ENCODE measurements at regions not wholly inside any gene's neighbourhood (a gene's known extent, or its start where the extent isn't known, plus 50 kb on each side); places are given as distances from the start of the nearest gene placed in this dataset.

DNA sequence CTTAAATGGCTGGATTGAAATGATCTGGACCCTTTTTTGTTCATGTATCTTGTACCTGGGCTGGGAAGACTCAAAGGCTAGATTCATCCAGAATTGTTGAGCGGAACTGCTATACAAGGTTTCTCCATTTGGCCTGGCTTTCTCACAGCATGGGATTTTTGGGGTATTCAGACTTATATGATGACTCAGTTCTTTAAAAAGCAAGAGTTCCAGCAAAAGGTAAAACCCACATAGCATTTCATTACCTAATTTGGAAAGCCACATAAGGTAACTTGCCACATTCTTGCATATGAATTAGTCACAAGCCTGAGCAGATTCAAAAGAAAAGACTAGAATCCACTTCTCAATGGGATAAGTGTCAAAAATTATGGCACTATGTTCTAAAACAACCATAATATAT is 137.4 kb downstream of the HGF start:
- no peak for DNase-seq
- no peak overlapping the region for H3K27ac ChIP-seq
- H3K27me3 ChIP-seq = no peaks in the 10 kb centered on the region
- H3K36me3 ChIP-seq = no peaks in the 10 kb centered on the region
- TF ChIP-seq CTCF (IDR thresholded peaks at IDR 0.05) (no peak), POLR2AphosphoS5 (IDR thresholded peaks at IDR 0.05) (no peak), POLR2A (IDR thresholded peaks at IDR 0.05) (no peak), EP300 (IDR thresholded peaks at IDR 0.05) (no peak)
- no peaks in the 10 kb centered on the region for H3K4me1 ChIP-seq
- 95% methylated on average over 1 of the region's 1 CpG for WGBS, 2 donors
- intact Hi-C loops (cut with DNase I) = no loop called here
- H3K9me3 ChIP-seq = no peaks in the 10 kb centered on the region
- no peak overlapping the region for H3K4me3 ChIP-seq

- intact Hi-C loops (cut with DNase I) = no loop called here
- H3K9me3 ChIP-seq = no peaks in the 10 kb centered on the region
- 90 to 95% methylated on average over 1 of the region's 1 CpG for WGBS, 2 donors
- H3K27me3 ChIP-seq = no peaks in the 10 kb centered on the region
- DNase-seq = no peak
- no peak overlapping the region for H3K27ac ChIP-seq
- H3K4me3 ChIP-seq = no peak overlapping the region
- no peaks in the 10 kb centered on the region for H3K4me1 ChIP-seq
- no peaks in the 10 kb centered on the region for H3K36me3 ChIP-seq
- TF ChIP-seq POLR2AphosphoS5 (IDR thresholded peaks at IDR 0.05) (no peak), POLR2A (IDR thresholded peaks at IDR 0.05) (no peak), EP300 (IDR thresholded peaks at IDR 0.05) (no peak), CTCF (IDR thresholded peaks at IDR 0.05) (no peak)
Measured at GRCh38 chr7:81630600-81630999, 139.2 kb downstream of the HGF start.

- no peaks in the 10 kb centered on the region for H3K4me1 ChIP-seq
- H3K27me3 ChIP-seq = no peaks in the 10 kb centered on the region
- H3K9me3 ChIP-seq = no peaks in the 10 kb centered on the region
- intact Hi-C loops (cut with DNase I) = no loop called here
- WGBS, 2 donors = 94 to 97% methylated on average over 2 of the region's 2 CpGs
- no peak overlapping the region for H3K27ac ChIP-seq
- no peak for TF ChIP-seq POLR2A (IDR thresholded peaks at IDR 0.05)
- TF ChIP-seq POLR2AphosphoS5 (IDR thresholded peaks at IDR 0.05) = no peak
- TF ChIP-seq CTCF (IDR thresholded peaks at IDR 0.05) = no peak
- no peak for TF ChIP-seq EP300 (IDR thresholded peaks at IDR 0.05)
- H3K4me3 ChIP-seq = no peak overlapping the region
- no peak for DNase-seq
- no peaks in the 10 kb centered on the region for H3K36me3 ChIP-seq
Measured at GRCh38 chr7:81629702-81630101, 140.1 kb downstream of the HGF start.

DNA sequence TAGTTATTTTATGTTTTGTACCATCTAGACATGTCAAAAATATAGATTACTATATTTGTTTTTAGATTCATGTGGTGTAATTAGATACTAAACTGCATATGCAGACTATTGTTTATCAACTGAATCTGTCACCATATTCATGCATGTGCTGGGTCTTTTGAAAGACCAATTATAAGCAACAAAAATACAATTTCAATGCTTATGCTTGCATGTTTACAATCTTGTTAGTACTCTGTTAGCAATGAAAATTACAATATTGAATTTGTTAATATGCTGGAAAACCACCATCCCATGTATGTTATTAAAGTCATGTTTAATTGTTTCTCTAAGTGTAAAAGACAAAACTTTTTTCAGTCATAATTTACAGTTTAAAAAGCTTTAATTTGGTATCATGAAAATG is 140.9 kb downstream of the HGF start:
- Histone ChIP-seq H3K4me3 (no peak overlapping the region), H3K27ac (no peak overlapping the region), H3K9me3 (no peaks in the 10 kb centered on the region), H3K36me3 (no peaks in the 10 kb centered on the region), H3K4me1 (no peaks in the 10 kb centered on the region), H3K27me3 (no peaks in the 10 kb centered on the region)
- DNase-seq = no peak
- TF ChIP-seq CTCF (IDR thresholded peaks at IDR 0.05) = no peak
- TF ChIP-seq POLR2AphosphoS5 (IDR thresholded peaks at IDR 0.05) = no peak
- no peak for TF ChIP-seq POLR2A (IDR thresholded peaks at IDR 0.05)
- TF ChIP-seq EP300 (IDR thresholded peaks at IDR 0.05) = no peak
- intact Hi-C loops (cut with DNase I) = no loop called here

- intact Hi-C loops (cut with DNase I) = no loop called here
- H3K9me3 ChIP-seq = no peaks in the 10 kb centered on the region
- WGBS, 2 donors = 53 to 74% methylated on average over 6 of the region's 6 CpGs
Measured at GRCh38 chr7:81627536-81628287, 142.1 kb downstream of the HGF start.

More at GRCh38 chr7:81627536-81628287, 142.1 kb downstream of the HGF start:
- no peak overlapping the region for H3K4me3 ChIP-seq
- no peaks in the 10 kb centered on the region for H3K36me3 ChIP-seq
- no peak for DNase-seq
- TF ChIP-seq CTCF (IDR thresholded peaks at IDR 0.05) (no peak), POLR2A (IDR thresholded peaks at IDR 0.05) (no peak), EP300 (IDR thresholded peaks at IDR 0.05) (no peak), POLR2AphosphoS5 (IDR thresholded peaks at IDR 0.05) (no peak)
- no peaks in the 10 kb centered on the region for H3K27me3 ChIP-seq
- H3K4me1 ChIP-seq = no peaks in the 10 kb centered on the region
- H3K27ac ChIP-seq = no peak overlapping the region

Measured in sigmoid colon (tissue), 6 donors.